GM10266 (cell line): ENCODE measurements at regions not wholly inside any gene's neighbourhood (a gene's known extent, or its start where the extent isn't known, plus 50 kb on each side); places are given as distances from the start of the nearest gene placed in this dataset.

Experiments used
- DNase-seq: peaks from one replicate; pipeline ENCODE4 v3.0.0; 2012; ENCODE audit errors: extremely low spot score
- TF ChIP-seq, protein P1 (sequence below): IDR thresholded peaks from 2 replicates; pipeline ENCODE4 v1.5.1; 2012; ENCODE audit warnings: mild to moderate bottlenecking, low read depth; ENCODE audit not compliant: control insufficient read depth, insufficient read depth; ENCODE audit errors: missing control alignments

DNA sequence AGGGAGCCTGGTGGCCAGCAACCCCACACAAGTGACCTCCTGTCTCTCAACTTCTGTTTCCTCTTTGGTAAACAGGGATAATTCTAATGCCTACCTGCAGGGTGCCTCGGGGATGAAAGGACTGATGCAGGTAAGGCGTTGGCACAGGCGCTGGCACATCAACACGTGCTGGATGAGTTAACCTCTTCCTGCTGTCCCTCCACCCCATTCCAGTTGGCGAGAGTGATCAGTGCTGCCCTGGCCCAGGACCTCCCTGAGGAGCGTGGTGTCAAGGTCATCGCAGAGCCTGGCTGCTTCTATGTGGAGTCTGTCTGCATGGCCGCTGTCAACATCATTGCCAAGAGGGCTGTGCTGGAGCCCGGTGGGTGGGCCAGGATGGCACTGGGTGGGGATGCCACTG, 69.1 kb upstream of the TINAGL1 start:
- TF ChIP-seq, protein P1, sequence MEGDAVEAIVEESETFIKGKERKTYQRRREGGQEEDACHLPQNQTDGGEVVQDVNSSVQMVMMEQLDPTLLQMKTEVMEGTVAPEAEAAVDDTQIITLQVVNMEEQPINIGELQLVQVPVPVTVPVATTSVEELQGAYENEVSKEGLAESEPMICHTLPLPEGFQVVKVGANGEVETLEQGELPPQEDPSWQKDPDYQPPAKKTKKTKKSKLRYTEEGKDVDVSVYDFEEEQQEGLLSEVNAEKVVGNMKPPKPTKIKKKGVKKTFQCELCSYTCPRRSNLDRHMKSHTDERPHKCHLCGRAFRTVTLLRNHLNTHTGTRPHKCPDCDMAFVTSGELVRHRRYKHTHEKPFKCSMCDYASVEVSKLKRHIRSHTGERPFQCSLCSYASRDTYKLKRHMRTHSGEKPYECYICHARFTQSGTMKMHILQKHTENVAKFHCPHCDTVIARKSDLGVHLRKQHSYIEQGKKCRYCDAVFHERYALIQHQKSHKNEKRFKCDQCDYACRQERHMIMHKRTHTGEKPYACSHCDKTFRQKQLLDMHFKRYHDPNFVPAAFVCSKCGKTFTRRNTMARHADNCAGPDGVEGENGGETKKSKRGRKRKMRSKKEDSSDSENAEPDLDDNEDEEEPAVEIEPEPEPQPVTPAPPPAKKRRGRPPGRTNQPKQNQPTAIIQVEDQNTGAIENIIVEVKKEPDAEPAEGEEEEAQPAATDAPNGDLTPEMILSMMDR: no peak
- DNase-seq: no peak

DNA sequence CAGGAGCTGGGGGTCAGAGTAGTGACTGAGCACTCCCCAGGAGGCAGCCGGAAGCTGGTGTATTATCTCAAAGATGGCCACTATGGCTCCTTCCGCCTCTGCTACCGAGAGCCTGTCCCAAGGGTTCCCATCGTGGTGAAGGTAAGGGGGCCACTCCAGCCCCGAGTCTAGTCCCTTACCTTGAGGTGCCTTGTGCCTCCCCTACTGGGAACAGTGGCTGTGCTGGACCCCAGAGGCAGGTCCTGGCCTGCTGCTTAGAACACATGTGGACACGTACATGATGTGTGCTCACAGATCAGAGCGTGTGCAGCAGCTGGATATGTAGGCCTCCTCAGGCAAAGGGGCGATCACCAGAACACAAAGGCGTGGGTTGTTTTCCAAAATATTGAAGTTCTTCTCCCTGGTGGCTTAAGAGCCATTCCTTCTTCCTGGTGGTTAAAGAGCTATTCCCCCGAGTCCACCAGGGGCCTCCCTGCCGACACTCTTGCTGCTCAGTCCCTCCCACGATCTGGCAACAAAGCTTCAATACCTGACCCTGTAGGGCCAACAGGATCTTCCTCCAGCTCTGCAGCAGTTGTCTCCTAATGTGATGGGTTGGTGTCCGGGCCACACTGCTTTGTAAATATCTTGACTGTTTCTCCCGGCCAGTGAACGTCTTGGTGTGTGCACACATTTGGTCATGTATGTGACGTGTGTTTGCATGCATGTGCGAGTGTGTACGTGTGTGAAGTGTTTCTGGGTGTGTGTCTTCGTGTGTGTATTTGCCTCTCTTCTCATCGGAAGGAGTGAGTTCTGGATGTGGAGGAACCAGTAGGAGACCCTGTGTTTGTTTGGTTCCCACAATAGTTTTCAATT, 68.4 kb upstream of the TINAGL1 start:
- DNase-seq: no peak
- TF ChIP-seq, protein P1: peak; percentile 25

DNA sequence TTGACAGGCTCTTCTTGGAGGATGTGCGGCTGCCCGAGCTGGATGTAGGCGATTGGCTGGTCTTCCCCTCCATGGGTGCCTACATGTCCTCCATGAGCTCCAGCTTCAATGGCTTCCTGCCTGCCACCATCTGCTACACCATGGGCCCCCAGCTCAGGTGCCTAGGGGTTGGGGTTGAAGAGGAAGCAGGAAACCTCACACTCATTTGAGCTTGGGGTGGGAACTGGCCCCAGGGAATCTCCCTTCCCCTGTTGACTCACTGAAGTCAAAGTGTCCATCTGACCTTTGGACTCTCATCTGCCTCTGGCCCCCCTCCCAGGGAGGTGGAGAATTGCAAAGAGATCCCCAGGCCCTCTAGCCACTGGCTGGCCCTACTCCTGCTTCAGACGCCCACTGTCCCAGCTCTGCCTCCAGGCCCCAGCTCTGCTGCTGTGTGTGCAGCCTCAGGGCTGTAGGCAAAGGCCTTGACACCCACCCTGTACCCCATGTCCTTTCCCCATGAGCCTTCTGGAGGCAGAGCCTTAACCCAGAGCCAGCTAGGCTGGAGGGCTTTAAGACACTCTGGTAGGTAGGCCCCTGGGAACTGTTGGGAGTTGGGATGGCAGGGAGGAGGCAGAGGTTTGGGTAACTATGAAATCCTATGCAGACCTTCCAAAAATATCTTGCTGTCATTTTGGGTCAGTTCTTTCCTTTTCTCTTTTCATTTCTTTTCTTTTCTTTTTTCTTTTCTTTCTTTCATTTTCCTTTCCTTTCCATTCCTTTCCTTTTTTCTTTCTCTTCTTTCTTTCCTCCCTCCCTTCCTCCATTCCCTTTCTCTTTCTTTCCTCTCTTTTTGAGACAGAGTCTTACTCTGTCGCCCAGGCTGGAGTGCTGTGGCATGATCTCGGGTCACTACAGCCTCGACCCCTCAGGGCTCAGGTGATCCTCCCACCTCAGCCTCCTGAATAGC, 66.9 kb upstream of the TINAGL1 start:
- DNase-seq: peak; percentile 40
- TF ChIP-seq, protein P1: no peak

DNA sequence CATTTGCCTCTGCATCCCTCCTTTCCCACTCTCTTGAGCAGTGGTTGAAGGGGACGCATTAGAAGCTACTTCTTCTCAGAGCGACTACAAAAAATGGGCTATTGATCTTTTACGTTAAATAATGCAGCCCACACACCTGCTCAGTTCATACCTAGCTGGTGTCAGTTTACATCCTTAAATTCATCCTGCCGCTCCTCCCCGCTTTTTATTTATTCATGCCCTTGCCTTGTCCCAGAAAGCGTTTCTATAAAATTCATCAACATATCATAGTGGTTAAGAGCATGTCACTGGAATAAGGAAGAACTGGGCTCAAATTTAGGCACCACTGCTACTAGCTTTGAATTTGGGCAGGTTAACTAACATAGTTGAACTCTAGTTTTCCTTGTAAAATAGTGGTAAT, 66.0 kb upstream of the TINAGL1 start:
- no peak for DNase-seq

DNA sequence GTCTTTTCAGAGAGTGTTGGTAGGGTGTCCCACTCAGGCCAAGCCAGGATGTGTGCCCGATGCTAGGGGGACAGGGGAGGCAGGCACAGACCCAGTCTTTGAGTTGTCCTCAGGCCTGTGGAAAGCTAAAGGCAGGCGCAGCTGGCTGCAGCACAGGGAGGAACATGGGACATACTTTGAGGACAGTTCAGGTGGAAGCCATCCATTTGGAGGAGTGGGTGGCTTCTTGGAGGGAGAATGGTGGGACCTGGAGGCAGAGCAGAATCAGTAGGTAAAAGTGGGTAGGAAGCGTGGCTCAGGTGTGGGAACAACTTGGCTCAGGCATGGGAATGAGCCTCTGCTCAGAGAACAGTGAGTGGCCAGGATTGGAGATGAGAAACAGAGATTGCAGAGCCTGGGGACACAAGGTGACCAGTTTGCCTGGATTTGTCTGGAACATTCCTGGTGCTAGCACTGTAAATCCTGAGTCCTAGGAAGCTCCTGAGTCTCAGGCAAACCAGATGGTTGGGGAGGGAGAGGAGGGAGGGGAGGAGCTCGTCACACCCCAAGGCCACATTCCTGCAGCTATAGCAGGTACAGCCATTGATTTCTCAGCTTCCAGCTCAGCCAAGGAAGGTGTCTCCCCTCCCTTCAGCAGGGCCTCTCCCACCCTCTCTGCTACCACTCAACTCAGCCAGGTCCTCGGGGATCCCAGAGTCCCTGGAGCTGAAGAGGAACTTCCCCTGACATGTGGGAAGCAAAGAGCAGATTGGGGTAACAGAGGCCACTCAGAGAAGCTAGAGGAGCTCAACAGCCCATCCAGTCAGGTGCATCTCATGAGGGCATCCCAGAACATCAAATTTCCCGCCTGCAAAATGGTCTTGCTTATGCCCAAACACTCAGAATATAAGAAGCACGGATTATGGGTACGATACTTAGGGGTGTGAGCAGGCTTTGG, 65.2 kb upstream of the TINAGL1 start:
- TF ChIP-seq, protein P1: no peak
- no peak for DNase-seq

More for the DNA sequence above, 66.0 kb upstream of the TINAGL1 start:
- TF ChIP-seq, protein P1: no peak

DNA sequence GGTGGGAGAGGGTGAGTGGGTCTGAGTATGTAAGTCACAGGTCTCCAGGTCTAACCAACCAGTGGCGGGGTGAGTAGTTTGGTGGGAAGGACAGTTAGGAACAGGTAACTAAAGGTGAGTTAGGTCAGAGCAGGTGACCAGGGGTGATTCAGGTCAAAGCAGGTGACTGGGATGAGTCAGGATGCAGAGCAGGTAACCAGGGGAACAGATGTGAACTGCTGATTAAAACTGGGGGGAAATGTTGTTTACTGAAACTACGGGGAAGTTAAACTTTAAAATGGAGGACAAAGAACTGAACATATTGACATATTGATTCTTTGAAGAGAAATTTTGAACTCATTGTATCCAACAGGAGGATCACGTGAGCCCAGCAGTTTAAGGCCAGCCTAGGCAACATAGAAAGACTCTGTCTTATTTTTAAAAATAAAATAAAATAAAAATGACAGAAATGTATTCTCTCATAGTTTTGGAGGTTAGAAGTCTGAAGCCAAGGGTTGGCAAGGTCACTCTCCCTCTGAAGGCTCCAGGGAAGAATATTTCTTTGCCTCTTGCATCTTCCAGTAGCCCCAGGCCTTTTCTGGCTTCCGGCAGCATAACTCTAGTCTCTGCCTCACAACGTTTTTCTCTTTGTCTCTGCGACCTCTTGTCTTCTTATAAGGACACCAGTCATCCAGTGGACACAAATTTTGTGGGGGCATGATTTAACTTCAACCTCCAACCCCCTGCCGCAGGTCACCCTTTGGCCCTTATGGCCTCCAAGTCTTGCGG, 64.3 kb upstream of the TINAGL1 start:
- no peak for DNase-seq
- TF ChIP-seq, protein P1: no peak
